ENCODE measurements at regions not wholly inside any gene's neighbourhood (a gene's known extent, or its start where the extent isn't known, plus 50 kb on each side); places are given as distances from the start of the nearest gene placed in this dataset.

DNA sequence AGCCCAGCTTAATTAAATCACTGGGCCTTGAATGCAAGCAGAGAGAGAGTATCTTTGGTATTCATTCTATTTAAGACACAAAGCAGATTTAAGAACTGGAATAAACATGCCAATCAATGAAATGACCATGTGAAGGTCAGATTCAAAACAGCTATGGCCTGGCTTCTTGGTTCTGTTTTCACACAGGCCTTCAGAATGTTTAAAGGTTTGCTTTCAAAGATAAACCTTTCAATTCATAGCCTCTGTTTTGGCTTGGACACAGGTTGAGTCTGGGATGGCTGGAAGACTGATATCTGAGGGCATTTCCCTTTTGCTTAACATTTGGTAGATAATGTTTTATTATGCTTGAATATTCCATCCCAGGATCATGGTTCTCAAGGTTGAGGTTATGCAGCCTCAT, 244.4 kb upstream of the KBTBD8 start:
- no peak for TF ChIP-seq CREB1 (IDR thresholded peaks at IDR 0.05; ENCODE audit: low read depth)
- no peak for TF ChIP-seq TEAD4 (IDR thresholded peaks at IDR 0.05)
- TF ChIP-seq, protein P1, sequence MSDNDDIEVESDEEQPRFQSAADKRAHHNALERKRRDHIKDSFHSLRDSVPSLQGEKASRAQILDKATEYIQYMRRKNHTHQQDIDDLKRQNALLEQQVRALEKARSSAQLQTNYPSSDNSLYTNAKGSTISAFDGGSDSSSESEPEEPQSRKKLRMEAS (IDR thresholded peaks at IDR 0.05): no peak
- no peak for TF ChIP-seq TAF1 (IDR thresholded peaks at IDR 0.05; ENCODE audit: low read depth)
- TF ChIP-seq EP300 (IDR thresholded peaks at IDR 0.05; ENCODE audit: borderline replicate concordance): no peak

Measured in Ishikawa (cell line).